CD14-positive monocyte (primary cell): ENCODE measurements at regions not wholly inside any gene's neighbourhood (a gene's known extent, or its start where the extent isn't known, plus 50 kb on each side); places are given as distances from the start of the nearest gene placed in this dataset.

Experiments
- DNase-seq, 3 donors: peaks; one replicate each; pipeline ENCODE4 v3.0.0-alpha.2; 2011 to 2022
- H2AFZ ChIP-seq: 2 replicates; pipeline ENCODE4 v1.6.0; 2012; ENCODE audit warnings: mild to moderate bottlenecking, low read depth, low read length, inconsistent platforms; ENCODE audit not compliant: insufficient read depth, poor library complexity, severe bottlenecking
- H3K27ac ChIP-seq, 2 donors: 1 replicate in 1 of 2; 2 replicates in 1 of 2; pipeline ENCODE4 v1.5.1; 2012 to 2013; ENCODE audit warnings: low read length in 2 of 2, control low read depth in 1 of 2, inconsistent platforms in 1 of 2, low read depth in 1 of 2, mild to moderate bottlenecking in 1 of 2
- H3K27me3 ChIP-seq, 2 donors: one replicate each; pipeline versions ENCODE4 v1.6.0 to v1.6.1; 2011 to 2013; ENCODE audit warnings: low read length in 2 of 2; ENCODE audit not compliant: control insufficient read depth in 2 of 2, insufficient read depth in 2 of 2
- H3K36me3 ChIP-seq, 2 donors: replicated peaks in 1 of 2; 1 replicate in 1 of 2; 2 replicates in 1 of 2; pipeline versions ENCODE4 v1.5.1 to v1.6.1; 2012 to 2013; ENCODE audit warnings: low read length in 2 of 2, control low read depth in 1 of 2, inconsistent platforms in 1 of 2, mild to moderate bottlenecking in 1 of 2; ENCODE audit not compliant: insufficient read depth in 2 of 2, control insufficient read depth in 1 of 2
- H3K4me1 ChIP-seq, 2 donors: 1 replicate in 1 of 2; 2 replicates in 1 of 2; pipeline versions ENCODE4 v1.5.1 to v1.6.1; 2012 to 2013; ENCODE audit warnings: low read length in 2 of 2, control low read depth in 1 of 2, inconsistent platforms in 1 of 2, mild to moderate bottlenecking in 1 of 2, moderate library complexity in 1 of 2; ENCODE audit not compliant: insufficient read depth in 2 of 2, control insufficient read depth in 1 of 2
- H3K4me2 ChIP-seq: replicated peaks from 2 replicates; pipeline ENCODE3; 2012; ENCODE audit warnings: low read length, moderate library complexity, mild to moderate bottlenecking; ENCODE audit not compliant: poor library complexity, severe bottlenecking; ENCODE audit errors: extremely low read depth
- H3K4me3 ChIP-seq, 3 experiments: fragments of 200-600 bp in 1 of 3; sonication (generic) in 1 of 3; replicated peaks in 1 of 3; 1 replicate in 2 of 3; 2 replicates in 1 of 3; pipeline ENCODE4 v1.5.1; 2011 to 2013; ENCODE audit warnings: low read length in 3 of 3, mild to moderate bottlenecking in 3 of 3, control low read depth in 2 of 3, low read depth in 2 of 3, inconsistent platforms in 1 of 3, moderate library complexity in 1 of 3
- H3K79me2 ChIP-seq: 2 replicates; pipeline ENCODE4 v1.6.0; 2012; ENCODE audit warnings: mild to moderate bottlenecking, control low read depth, inconsistent platforms, low read length, moderate library complexity; ENCODE audit not compliant: insufficient read depth
- H3K9ac ChIP-seq: 2 replicates; pipeline ENCODE4 v1.6.0; 2017; ENCODE audit warnings: low read length, mild to moderate bottlenecking; ENCODE audit not compliant: insufficient read depth, poor library complexity, severe bottlenecking
- H3K9me3 ChIP-seq, 2 donors: replicated peaks in 1 of 2; 1 replicate in 1 of 2; 2 replicates in 1 of 2; pipeline versions ENCODE4 v1.5.1 to v1.6.1; 2012 to 2013; ENCODE audit warnings: low read length in 2 of 2, control low read depth in 1 of 2; ENCODE audit not compliant: control insufficient read depth in 1 of 2, insufficient read depth in 1 of 2
- H4K20me1 ChIP-seq: 2 replicates; pipeline ENCODE4 v1.6.0; 2012; ENCODE audit warnings: mild to moderate bottlenecking, low read length, control low read depth, moderate library complexity; ENCODE audit not compliant: insufficient read depth
- H3K27ac Mint-ChIP-seq, 7 donors: one replicate each; pipeline ENCODE4 v1.8.0; 2020; ENCODE audit warnings: mild to moderate bottlenecking in 7 of 7, mixed read lengths in 7 of 7, moderate library complexity in 6 of 7, inconsistent platforms in 2 of 7
- H3K27me3 Mint-ChIP-seq, 3 donors: one replicate each; pipeline ENCODE4 v1.8.0; 2021 to 2022; ENCODE audit warnings: low read depth in 3 of 3, mild to moderate bottlenecking in 3 of 3, mixed read lengths in 3 of 3, moderate library complexity in 3 of 3, inconsistent platforms in 1 of 3
- H3K36me3 Mint-ChIP-seq, 2 donors: one replicate each; pipeline ENCODE4 v1.8.0; 2020; ENCODE audit warnings: mixed read lengths in 2 of 2, inconsistent platforms in 1 of 2, mild to moderate bottlenecking in 1 of 2
- H3K4me1 Mint-ChIP-seq: one replicate; pipeline ENCODE4 v1.8.0; 2020; ENCODE audit warnings: mild to moderate bottlenecking, mixed read lengths
- H3K4me3 Mint-ChIP-seq, 2 donors: one replicate each; pipeline ENCODE4 v1.8.0; 2020; ENCODE audit warnings: mild to moderate bottlenecking in 2 of 2, mixed read lengths in 2 of 2, moderate library complexity in 1 of 2
- H3K9me3 Mint-ChIP-seq, 7 donors: one replicate each; pipeline ENCODE4 v1.8.0; 2020 to 2022; ENCODE audit warnings: mixed read lengths in 7 of 7, mild to moderate bottlenecking in 6 of 7, moderate library complexity in 6 of 7, inconsistent platforms in 2 of 7
- WGBS: methylation state at CpG from one replicate; pipeline ENCODE4 v1.1.5; 2013; ENCODE audit warnings: missing lambda C conversion rate; ENCODE audit not compliant: insufficient coverage; 5-methylcytosine and 5-hydroxymethylcytosine counted together
- intact Hi-C, 2 donors: fragments of 100-400 bp; cut with micrococcal nuclease; formaldehyde crosslinking; loops; one replicate each; pipeline versions ENCODE4 v1.15.0 to v1.15.1; 2023
- TF ChIP-seq, protein P1 (sequence below): fragments of 200-600 bp; IDR thresholded peaks from one replicate; pipeline ENCODE4 v1.8.0; 2022; ENCODE audit warnings: antibody characterized with exemption, mild to moderate bottlenecking

DNA sequence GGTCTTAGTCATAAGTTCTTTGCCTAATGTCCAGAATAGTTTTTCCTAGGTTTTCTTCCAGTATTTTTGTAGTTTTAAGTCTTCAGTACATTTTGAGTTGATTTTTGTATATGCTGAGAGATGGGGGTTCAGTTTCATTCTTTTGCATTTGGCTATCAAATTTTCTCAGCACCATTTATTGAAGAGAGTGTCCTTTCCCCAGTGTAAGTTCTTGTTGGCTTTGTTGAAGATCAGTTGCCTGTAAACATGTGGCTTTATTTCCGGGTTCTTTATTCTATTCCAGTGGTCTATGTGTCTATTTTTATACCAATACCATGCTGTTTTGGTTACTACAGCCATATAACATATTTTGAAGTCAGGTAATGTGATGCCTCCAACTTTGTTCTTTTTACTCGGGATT lies 87.5 kb upstream of the MYCN start:
- H3K9ac ChIP-seq: no peak overlapping the region
- no peak overlapping the region for H3K27ac ChIP-seq
- H3K9me3 Mint-ChIP-seq: peaks cover 6 to 14% (median 9%) of the 10 kb centered on the region in 7 donors
- H3K27ac Mint-ChIP-seq: no peak overlapping the region
- H3K4me3 ChIP-seq: no peak overlapping the region
- H3K4me1 ChIP-seq: no peaks in the 10 kb centered on the region
- no peaks in the 10 kb centered on the region for H4K20me1 ChIP-seq
- H3K79me2 ChIP-seq: no peaks in the 10 kb centered on the region
- WGBS: no CpG with 5 or more reads among the region's 2 CpGs
- H2AFZ ChIP-seq: no peak overlapping the region
- no peaks in the 10 kb centered on the region for H3K4me1 Mint-ChIP-seq
- H3K36me3 Mint-ChIP-seq: no peaks in the 10 kb centered on the region
- no peaks in the 10 kb centered on the region for H3K27me3 ChIP-seq
- H3K36me3 ChIP-seq: no peaks in the 10 kb centered on the region
- intact Hi-C loops: no loop called here
- no peak overlapping the region for H3K4me3 Mint-ChIP-seq
- H3K27me3 Mint-ChIP-seq: peaks cover 1 to 6% (median 2%) of the 10 kb centered on the region in 3 donors
- no peak overlapping the region for H3K4me2 ChIP-seq
- no peaks in the 10 kb centered on the region for H3K9me3 ChIP-seq
- no peak for DNase-seq
- TF ChIP-seq, protein P1, sequence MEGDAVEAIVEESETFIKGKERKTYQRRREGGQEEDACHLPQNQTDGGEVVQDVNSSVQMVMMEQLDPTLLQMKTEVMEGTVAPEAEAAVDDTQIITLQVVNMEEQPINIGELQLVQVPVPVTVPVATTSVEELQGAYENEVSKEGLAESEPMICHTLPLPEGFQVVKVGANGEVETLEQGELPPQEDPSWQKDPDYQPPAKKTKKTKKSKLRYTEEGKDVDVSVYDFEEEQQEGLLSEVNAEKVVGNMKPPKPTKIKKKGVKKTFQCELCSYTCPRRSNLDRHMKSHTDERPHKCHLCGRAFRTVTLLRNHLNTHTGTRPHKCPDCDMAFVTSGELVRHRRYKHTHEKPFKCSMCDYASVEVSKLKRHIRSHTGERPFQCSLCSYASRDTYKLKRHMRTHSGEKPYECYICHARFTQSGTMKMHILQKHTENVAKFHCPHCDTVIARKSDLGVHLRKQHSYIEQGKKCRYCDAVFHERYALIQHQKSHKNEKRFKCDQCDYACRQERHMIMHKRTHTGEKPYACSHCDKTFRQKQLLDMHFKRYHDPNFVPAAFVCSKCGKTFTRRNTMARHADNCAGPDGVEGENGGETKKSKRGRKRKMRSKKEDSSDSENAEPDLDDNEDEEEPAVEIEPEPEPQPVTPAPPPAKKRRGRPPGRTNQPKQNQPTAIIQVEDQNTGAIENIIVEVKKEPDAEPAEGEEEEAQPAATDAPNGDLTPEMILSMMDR: no peak

GRCh38 chr2:15853903-15854302 lies 86.4 kb upstream of the MYCN start:
- Histone ChIP-seq H4K20me1 (no peaks in the 10 kb centered on the region), H3K4me3 (no peak overlapping the region), H3K27ac (no peak overlapping the region), H3K27me3 (no peaks in the 10 kb centered on the region), H3K4me2 (no peak overlapping the region), H3K36me3 (no peaks in the 10 kb centered on the region), H3K4me1 (no peaks in the 10 kb centered on the region), H3K79me2 (no peaks in the 10 kb centered on the region), H2AFZ (no peak overlapping the region), H3K9ac (no peak overlapping the region), H3K9me3 (no peaks in the 10 kb centered on the region)
- Mint-ChIP-seq H3K36me3 (no peaks in the 10 kb centered on the region), H3K9me3 (peaks cover 5 to 13% (median 7%) of the 10 kb centered on the region in 7 donors), H3K4me1 (no peaks in the 10 kb centered on the region), H3K27ac (no peak overlapping the region), H3K4me3 (no peak overlapping the region), H3K27me3 (peaks cover 1 to 6% (median 2%) of the 10 kb centered on the region in 3 donors)
- DNase-seq: no peak
- TF ChIP-seq, protein P1: no peak
- no CpG with 5 or more reads among the region's 3 CpGs for WGBS
- intact Hi-C loops: no loop called here
